IMR-90 (cell line): ENCODE measurements at regions not wholly inside any gene's neighbourhood (a gene's known extent, or its start where the extent isn't known, plus 50 kb on each side); places are given as distances from the start of the nearest gene placed in this dataset.
"Not testable (repeated sequence)": the region's sequence is repeated elsewhere in the genome, so short reads cannot be mapped to it uniquely, and the experiment has no call there.

Source experiments
- ATAC-seq: fragments of 200-7000 bp; cut with Tn5 transposase; 2 replicates; pipeline ENCODE4 v1.9.1; 2020; ENCODE audit warnings: low read depth, mild to moderate bottlenecking, moderate library complexity
- BruUV-seq: library from RNA; stranded (reverse); fragments of 400-500 nt; replicated peaks from 2 replicates; lab custom pipeline; 2021; lab: Mats Ljungman, UMichigan
- CTCF ChIA-PET: fragments of 300-600 bp; formaldehyde crosslinking; extraction: SDS; loops from one replicate; lab custom pipeline; 2021; ENCODE audit warnings: antibody characterized with exemption; lab: Yijun Ruan, JAX
- POLR2A ChIA-PET: fragments of 300-600 bp; sonication (Branson Sonifier 250); formaldehyde crosslinking; loops from one replicate; lab custom pipeline; 2022; ENCODE audit warnings: antibody characterized with exemption; ENCODE audit not compliant: unreplicated experiment; lab: Charles Lee
- DNase-seq: peaks from one replicate; pipeline ENCODE4 v3.0.0; 2013
- H2AFZ ChIP-seq: replicated peaks from 2 replicates; pipeline ENCODE3; 2013; ENCODE audit warnings: low read length, mild to moderate bottlenecking; ENCODE audit not compliant: poor library complexity
- H2AK5ac ChIP-seq: 2 replicates; pipeline ENCODE4 v1.6.1; 2013; ENCODE audit warnings: low read depth, low read length, inconsistent platforms
- H2AK9ac ChIP-seq: replicated peaks from 2 replicates; pipeline ENCODE3; 2013; ENCODE audit warnings: mild to moderate bottlenecking, low read depth, low read length, moderate library complexity; ENCODE audit not compliant: poor library complexity
- H2BK120ac ChIP-seq: 2 replicates; pipeline ENCODE4 v1.6.1; 2013; ENCODE audit warnings: low read depth, low read length, inconsistent platforms
- H2BK15ac ChIP-seq: 3 replicates; pipeline ENCODE4 v1.6.1; 2013; ENCODE audit warnings: low read depth, low read length, inconsistent platforms
- H2BK20ac ChIP-seq: 2 replicates; pipeline ENCODE4 v1.6.1; 2013; ENCODE audit warnings: low read depth, mild to moderate bottlenecking, inconsistent platforms, low read length, moderate library complexity
- H2BK5ac ChIP-seq: 2 replicates; pipeline ENCODE4 v1.6.1; 2013; ENCODE audit warnings: mild to moderate bottlenecking, low read depth, low read length, inconsistent platforms; ENCODE audit not compliant: poor library complexity, severe bottlenecking
- H3K14ac ChIP-seq: replicated peaks from 2 replicates; pipeline ENCODE4 v1.6.1; 2013; ENCODE audit warnings: low read depth, low read length, inconsistent platforms
- H3K18ac ChIP-seq: 2 replicates; pipeline ENCODE4 v1.6.1; 2013; ENCODE audit warnings: low read depth, low read length, control low read depth
- H3K23ac ChIP-seq: 2 replicates; pipeline ENCODE4 v1.6.1; 2013; ENCODE audit warnings: low read depth, low read length, inconsistent platforms
- H3K27ac ChIP-seq: 2 replicates; pipeline ENCODE4 v1.5.1; 2013; ENCODE audit warnings: mild to moderate bottlenecking, control low read depth, low read length; ENCODE audit not compliant: insufficient read depth
- H3K27me3 ChIP-seq: 2 replicates; pipeline ENCODE4 v1.6.1; 2013; ENCODE audit warnings: low read length; ENCODE audit not compliant: control insufficient read depth, insufficient read depth
- H3K36me3 ChIP-seq: 2 replicates; pipeline ENCODE4 v1.6.1; 2013; ENCODE audit warnings: low read length, mixed read lengths; ENCODE audit not compliant: control insufficient read depth, insufficient read depth
- H3K4ac ChIP-seq: 2 replicates; pipeline ENCODE4 v1.6.1; 2013; ENCODE audit warnings: low read depth, low read length, inconsistent platforms
- H3K4me1 ChIP-seq: 2 replicates; pipeline ENCODE4 v1.6.1; 2013; ENCODE audit warnings: low read length, mixed read lengths; ENCODE audit not compliant: control insufficient read depth, insufficient read depth
- H3K4me2 ChIP-seq: 2 replicates; pipeline ENCODE4 v1.6.1; 2013; ENCODE audit warnings: low read depth, mild to moderate bottlenecking, control low read depth, low read length, moderate library complexity
- H3K4me3 ChIP-seq: 2 replicates; pipeline ENCODE4 v1.5.1; 2013; ENCODE audit warnings: low read depth, mild to moderate bottlenecking, control low read depth, low read length, moderate library complexity; ENCODE audit not compliant: insufficient read depth
- H3K56ac ChIP-seq: 2 replicates; pipeline ENCODE4 v1.6.1; 2013; ENCODE audit warnings: low read length, inconsistent platforms; ENCODE audit not compliant: insufficient read depth; ENCODE audit errors: extremely low read depth
- H3K79me1 ChIP-seq, 2 experiments: 2 replicates each; pipeline ENCODE4 v1.6.1; 2013; ENCODE audit warnings: low read length in 2 of 2, inconsistent platforms in 1 of 2, low read depth in 1 of 2
- H3K9ac ChIP-seq: 2 replicates; pipeline ENCODE4 v1.6.1; 2013; ENCODE audit warnings: low read depth, low read length, control low read depth
- H3K9me1 ChIP-seq: 2 replicates; pipeline ENCODE4 v1.6.1; 2013; ENCODE audit warnings: low read length, inconsistent platforms; ENCODE audit not compliant: insufficient read depth
- H3K9me3 ChIP-seq: 2 replicates; pipeline ENCODE4 v1.6.1; 2013; ENCODE audit warnings: low read length; ENCODE audit not compliant: control insufficient read depth, insufficient read depth
- H4K20me1 ChIP-seq: 2 replicates; pipeline ENCODE4 v1.6.1; 2013; ENCODE audit warnings: low read length, inconsistent platforms; ENCODE audit not compliant: insufficient read depth
- H4K5ac ChIP-seq: 2 replicates; pipeline ENCODE4 v1.6.1; 2013; ENCODE audit warnings: mild to moderate bottlenecking, low read depth, low read length, control low read depth
- H4K8ac ChIP-seq, 2 experiments: 2 replicates each; pipeline ENCODE4 v1.6.1; 2013; ENCODE audit warnings: low read depth in 2 of 2, low read length in 2 of 2, control low read depth in 1 of 2, inconsistent platforms in 1 of 2
- H4K91ac ChIP-seq: 2 replicates; pipeline ENCODE4 v1.6.1; 2013; ENCODE audit warnings: low read depth, low read length, inconsistent platforms; ENCODE audit not compliant: insufficient read depth
- WGBS, 2 experiments: methylation state at CpG; one replicate each; pipeline versions ENCODE4 v1.1.5 to v1.1.7; 2013; ENCODE audit warnings: missing lambda C conversion rate in 2 of 2; ENCODE audit not compliant: insufficient read length in 1 of 2; ENCODE audit errors: extremely low coverage in 2 of 2; 5-methylcytosine and 5-hydroxymethylcytosine counted together
- dilution Hi-C: fragments of 300-500 bp; cut with HindIII; formaldehyde crosslinking; loops from one replicate; pipeline ENCODE4 v1.14.3; 2018; ENCODE audit warnings: low sequenced_read_pairs; ENCODE audit not compliant: unreplicated experiment
- in situ Hi-C: fragments of 300-500 bp; cut with MboI; formaldehyde crosslinking; loops from 3 replicates; pipeline ENCODE4 v1.14.3; 2019; ENCODE audit warnings: low sequenced_read_pairs, inconsistent platforms, mixed read lengths
- intact Hi-C: fragments of 100-400 bp; cut with micrococcal nuclease; formaldehyde crosslinking; loops from 2 replicates; pipeline ENCODE4 v1.10.0; 2022

DNA sequence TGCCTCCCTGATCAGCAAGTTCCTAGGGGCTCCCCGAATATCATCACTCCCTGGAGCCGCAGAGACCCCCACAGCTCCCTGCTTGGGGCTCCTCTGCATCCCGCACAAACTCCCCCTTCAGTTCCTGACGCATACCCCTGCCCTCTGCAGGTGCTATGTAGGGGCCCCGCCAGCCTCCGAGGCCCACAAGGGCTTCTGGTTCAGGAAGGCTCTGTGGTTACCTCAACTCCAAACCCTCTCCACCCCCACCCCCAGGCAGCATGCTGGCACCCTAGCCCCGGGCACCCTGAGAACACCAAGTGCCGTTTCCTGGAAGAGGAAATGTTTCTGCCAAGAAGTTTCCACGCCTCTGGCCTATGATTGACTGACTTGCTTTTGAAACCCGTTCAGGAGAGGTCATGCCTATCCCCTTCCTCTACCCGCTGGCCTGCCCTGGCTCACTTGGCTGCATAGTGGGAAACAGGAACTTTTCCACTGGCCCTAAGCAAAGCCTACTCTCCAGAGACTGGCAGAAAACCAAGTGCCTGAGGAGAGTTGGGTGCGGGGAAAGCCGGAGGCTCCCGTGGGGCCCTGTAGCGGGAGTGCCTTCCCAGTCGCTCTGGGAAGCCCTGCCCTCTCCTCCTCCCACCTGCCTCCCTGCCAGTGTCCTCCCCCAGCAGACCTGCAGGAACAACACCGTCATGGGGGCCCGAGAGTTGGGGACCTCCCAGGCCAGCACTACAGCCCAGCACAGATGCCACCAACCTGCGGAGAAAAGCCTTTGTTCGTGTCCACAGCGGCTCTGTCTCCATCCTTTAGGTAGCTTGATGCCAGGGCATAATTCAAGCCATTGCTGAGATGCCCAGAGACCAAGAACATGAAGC is 4084.2 kb upstream of the TPTE start:
- H3K27me3 ChIP-seq, H3K4ac ChIP-seq, H3K9me1 ChIP-seq, H3K18ac ChIP-seq, dilution Hi-C loops, H2AK5ac ChIP-seq, H2BK20ac ChIP-seq, H4K5ac ChIP-seq, H3K14ac ChIP-seq, H4K91ac ChIP-seq, H2BK5ac ChIP-seq, H3K23ac ChIP-seq, H3K56ac ChIP-seq, H3K9ac ChIP-seq, DNase-seq, H3K9me3 ChIP-seq, H3K4me3 ChIP-seq, H3K27ac ChIP-seq, BruUV-seq, H3K4me1 ChIP-seq, H2AFZ ChIP-seq, H4K8ac ChIP-seq, H3K4me2 ChIP-seq, intact Hi-C loops, CTCF ChIA-PET, POLR2A ChIA-PET, H2BK120ac ChIP-seq, H4K20me1 ChIP-seq, H2BK15ac ChIP-seq, H3K79me1 ChIP-seq, in situ Hi-C loops, H2AK9ac ChIP-seq, H3K36me3 ChIP-seq: not testable (repeated sequence)
- WGBS, 2 experiments: no CpG with 5 or more reads among the region's 21 CpGs
- peak; percentile 80 for ATAC-seq

DNA sequence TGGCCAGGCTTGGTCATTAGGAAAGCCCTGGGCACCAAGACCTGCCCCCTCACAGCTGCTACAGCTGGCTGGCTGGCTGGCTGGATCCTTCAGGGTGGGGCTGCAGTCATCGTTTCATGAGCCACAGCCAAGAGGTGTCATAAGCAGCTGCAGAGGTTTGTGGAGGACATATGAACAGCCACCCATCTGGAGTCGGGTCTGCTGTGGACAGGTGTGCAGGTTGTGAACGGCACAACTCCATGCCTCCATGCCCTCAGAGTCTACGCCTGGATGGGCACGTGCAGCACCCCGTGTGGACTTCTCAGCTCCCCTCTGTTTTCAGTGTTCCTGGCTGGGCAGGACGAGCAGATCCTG is 4083.6 kb upstream of the TPTE start:
- H2BK5ac ChIP-seq, H4K8ac ChIP-seq, DNase-seq, in situ Hi-C loops, H4K20me1 ChIP-seq, H3K9me1 ChIP-seq, H3K4ac ChIP-seq, CTCF ChIA-PET, H3K27me3 ChIP-seq, H3K36me3 ChIP-seq, ATAC-seq, H4K91ac ChIP-seq, H3K27ac ChIP-seq, POLR2A ChIA-PET, H3K18ac ChIP-seq, H3K4me1 ChIP-seq, H2AK5ac ChIP-seq, H2BK15ac ChIP-seq, H3K23ac ChIP-seq, H2BK120ac ChIP-seq, H2AFZ ChIP-seq, H3K9me3 ChIP-seq, H3K79me1 ChIP-seq, H3K4me2 ChIP-seq, H3K56ac ChIP-seq, H4K5ac ChIP-seq, H3K4me3 ChIP-seq, intact Hi-C loops, H3K9ac ChIP-seq, H2AK9ac ChIP-seq, BruUV-seq, H2BK20ac ChIP-seq, H3K14ac ChIP-seq, dilution Hi-C loops: not testable (repeated sequence)
- WGBS, 2 experiments: no CpG with 5 or more reads among the region's 7 CpGs
